ENCODE measurements at regions not wholly inside any gene's neighbourhood (a gene's known extent, or its start where the extent isn't known, plus 50 kb on each side); places are given as distances from the start of the nearest gene placed in this dataset.

- no peak overlapping the region for H3K4me3 ChIP-seq (ENCODE audit: low read length)
- no peaks in the 10 kb centered on the region for H3K4me1 ChIP-seq (ENCODE audit: insufficient read depth, low read length)
- no peak overlapping the region for H2AFZ ChIP-seq (ENCODE audit: low read depth, low read length)
- no peaks in the 10 kb centered on the region for H3K27me3 ChIP-seq (ENCODE audit: insufficient read depth, low read length)
- no peaks in the 10 kb centered on the region for H3K36me3 ChIP-seq (ENCODE audit: insufficient read depth, low read length)
- no peaks in the 10 kb centered on the region for H3K9me3 ChIP-seq (ENCODE audit: low read length)
Observed at GRCh38 chr12:98344046-98344930, 171.1 kb upstream of the TMPO start.

GRCh38 chr12:98345308-98345876 lies 170.0 kb upstream of the TMPO start:
- Histone ChIP-seq H3K9me3 (ENCODE audit: low read length) (no peaks in the 10 kb centered on the region), H3K27me3 (ENCODE audit: insufficient read depth, low read length) (no peaks in the 10 kb centered on the region), H3K36me3 (ENCODE audit: insufficient read depth, low read length) (no peaks in the 10 kb centered on the region), H2AFZ (ENCODE audit: low read depth, low read length) (no peak overlapping the region), H3K4me3 (ENCODE audit: low read length) (no peak overlapping the region), H3K4me1 (ENCODE audit: insufficient read depth, low read length) (no peaks in the 10 kb centered on the region)

- Histone ChIP-seq H3K9me3 (ENCODE audit: low read length) (no peaks in the 10 kb centered on the region), H3K27me3 (ENCODE audit: insufficient read depth, low read length) (no peaks in the 10 kb centered on the region), H3K36me3 (ENCODE audit: insufficient read depth, low read length) (no peaks in the 10 kb centered on the region), H3K4me1 (ENCODE audit: insufficient read depth, low read length) (no peaks in the 10 kb centered on the region), H3K4me3 (ENCODE audit: low read length) (no peak overlapping the region), H2AFZ (ENCODE audit: low read depth, low read length) (no peak overlapping the region)
Observed at GRCh38 chr12:98351089-98351488, 164.3 kb upstream of the TMPO start.

GRCh38 chr12:98351784-98352183 lies 163.6 kb upstream of the TMPO start:
- H3K4me3 ChIP-seq (ENCODE audit: low read length): no peak overlapping the region
- H2AFZ ChIP-seq (ENCODE audit: low read depth, low read length): no peak overlapping the region
- no peaks in the 10 kb centered on the region for H3K36me3 ChIP-seq (ENCODE audit: insufficient read depth, low read length)
- no peaks in the 10 kb centered on the region for H3K27me3 ChIP-seq (ENCODE audit: insufficient read depth, low read length)
- H3K9me3 ChIP-seq (ENCODE audit: low read length): no peaks in the 10 kb centered on the region
- no peaks in the 10 kb centered on the region for H3K4me1 ChIP-seq (ENCODE audit: insufficient read depth, low read length)

- Histone ChIP-seq H3K27me3 (ENCODE audit: insufficient read depth, low read length) (no peaks in the 10 kb centered on the region), H3K4me1 (ENCODE audit: insufficient read depth, low read length) (no peaks in the 10 kb centered on the region), H3K36me3 (ENCODE audit: insufficient read depth, low read length) (no peaks in the 10 kb centered on the region), H3K4me3 (ENCODE audit: low read length) (no peak overlapping the region), H3K9me3 (ENCODE audit: low read length) (no peaks in the 10 kb centered on the region), H2AFZ (ENCODE audit: low read depth, low read length) (no peak overlapping the region)
Observed at GRCh38 chr12:98352218-98352811, 163.1 kb upstream of the TMPO start.

- H3K27me3 ChIP-seq (ENCODE audit: insufficient read depth, low read length): no peaks in the 10 kb centered on the region
- no peaks in the 10 kb centered on the region for H3K9me3 ChIP-seq (ENCODE audit: low read length)
- H2AFZ ChIP-seq (ENCODE audit: low read depth, low read length): no peak overlapping the region
- no peaks in the 10 kb centered on the region for H3K4me1 ChIP-seq (ENCODE audit: insufficient read depth, low read length)
- H3K36me3 ChIP-seq (ENCODE audit: insufficient read depth, low read length): no peaks in the 10 kb centered on the region
- H3K4me3 ChIP-seq (ENCODE audit: low read length): no peak overlapping the region
Observed at GRCh38 chr12:98352835-98353234, 162.6 kb upstream of the TMPO start.

- no peak overlapping the region for H3K4me3 ChIP-seq (ENCODE audit: low read length)
- no peak overlapping the region for H2AFZ ChIP-seq (ENCODE audit: low read depth, low read length)
- H3K9me3 ChIP-seq (ENCODE audit: low read length): no peaks in the 10 kb centered on the region
- H3K36me3 ChIP-seq (ENCODE audit: insufficient read depth, low read length): no peaks in the 10 kb centered on the region
- peaks cover 2% of the 10 kb centered on the region for H3K4me1 ChIP-seq (ENCODE audit: insufficient read depth, low read length)
- H3K27me3 ChIP-seq (ENCODE audit: insufficient read depth, low read length): no peaks in the 10 kb centered on the region
Observed at GRCh38 chr12:98354520-98355035, 160.8 kb upstream of the TMPO start.

GRCh38 chr12:98355322-98355721 lies 160.1 kb upstream of the TMPO start:
- no peak overlapping the region for H3K4me3 ChIP-seq (ENCODE audit: low read length)
- no peak overlapping the region for H2AFZ ChIP-seq (ENCODE audit: low read depth, low read length)
- H3K36me3 ChIP-seq (ENCODE audit: insufficient read depth, low read length): no peaks in the 10 kb centered on the region
- no peaks in the 10 kb centered on the region for H3K27me3 ChIP-seq (ENCODE audit: insufficient read depth, low read length)
- no peaks in the 10 kb centered on the region for H3K9me3 ChIP-seq (ENCODE audit: low read length)
- peaks cover 9% of the 10 kb centered on the region for H3K4me1 ChIP-seq (ENCODE audit: insufficient read depth, low read length)

GRCh38 chr12:98355933-98356332 lies 159.5 kb upstream of the TMPO start:
- Histone ChIP-seq H2AFZ (ENCODE audit: low read depth, low read length) (no peak overlapping the region), H3K4me3 (ENCODE audit: low read length) (no peak overlapping the region), H3K9me3 (ENCODE audit: low read length) (no peaks in the 10 kb centered on the region), H3K36me3 (ENCODE audit: insufficient read depth, low read length) (no peaks in the 10 kb centered on the region), H3K4me1 (ENCODE audit: insufficient read depth, low read length) (peaks cover 13% of the 10 kb centered on the region), H3K27me3 (ENCODE audit: insufficient read depth, low read length) (no peaks in the 10 kb centered on the region)

- Histone ChIP-seq H3K36me3 (ENCODE audit: insufficient read depth, low read length) (no peaks in the 10 kb centered on the region), H2AFZ (ENCODE audit: low read depth, low read length) (no peak overlapping the region), H3K9me3 (ENCODE audit: low read length) (no peaks in the 10 kb centered on the region), H3K4me1 (ENCODE audit: insufficient read depth, low read length) (peaks cover 13% of the 10 kb centered on the region), H3K27me3 (ENCODE audit: insufficient read depth, low read length) (no peaks in the 10 kb centered on the region), H3K4me3 (ENCODE audit: low read length) (no peak overlapping the region)
Observed at GRCh38 chr12:98358144-98358543, 157.2 kb upstream of the TMPO start.

- Histone ChIP-seq H3K27me3 (ENCODE audit: insufficient read depth, low read length) (no peaks in the 10 kb centered on the region), H3K9me3 (ENCODE audit: low read length) (no peaks in the 10 kb centered on the region), H3K4me3 (ENCODE audit: low read length) (no peak overlapping the region), H3K36me3 (ENCODE audit: insufficient read depth, low read length) (no peaks in the 10 kb centered on the region), H2AFZ (ENCODE audit: low read depth, low read length) (no peak overlapping the region), H3K4me1 (ENCODE audit: insufficient read depth, low read length) (peaks cover 13% of the 10 kb centered on the region)
Observed at GRCh38 chr12:98359856-98360255, 155.5 kb upstream of the TMPO start.

GRCh38 chr12:98360401-98360800 lies 155.0 kb upstream of the TMPO start:
- Histone ChIP-seq H3K9me3 (ENCODE audit: low read length) (no peaks in the 10 kb centered on the region), H3K27me3 (ENCODE audit: insufficient read depth, low read length) (no peaks in the 10 kb centered on the region), H2AFZ (ENCODE audit: low read depth, low read length) (no peak overlapping the region), H3K4me3 (ENCODE audit: low read length) (no peak overlapping the region), H3K36me3 (ENCODE audit: insufficient read depth, low read length) (no peaks in the 10 kb centered on the region), H3K4me1 (ENCODE audit: insufficient read depth, low read length) (peaks cover 13% of the 10 kb centered on the region)

- no peaks in the 10 kb centered on the region for H3K9me3 ChIP-seq (ENCODE audit: low read length)
- no peaks in the 10 kb centered on the region for H3K4me1 ChIP-seq (ENCODE audit: insufficient read depth, low read length)
Observed at GRCh38 chr12:98369581-98369980, 145.8 kb upstream of the TMPO start.

More at GRCh38 chr12:98369581-98369980, 145.8 kb upstream of the TMPO start:
- Histone ChIP-seq H2AFZ (ENCODE audit: low read depth, low read length) (no peak overlapping the region), H3K27me3 (ENCODE audit: insufficient read depth, low read length) (no peaks in the 10 kb centered on the region), H3K36me3 (ENCODE audit: insufficient read depth, low read length) (no peaks in the 10 kb centered on the region), H3K4me3 (ENCODE audit: low read length) (no peak overlapping the region)
